Suprapubic skin (tissue), 3 donors: ENCODE measurements at regions not wholly inside any gene's neighbourhood (a gene's known extent, or its start where the extent isn't known, plus 50 kb on each side); places are given as distances from the start of the nearest gene placed in this dataset.

Experiments used
- CTCF ChIP-seq, 2 donors: fragments of 200-600 bp in 1 of 2; fragments of 450-650 bp in 1 of 2; sonication (generic) in 1 of 2; IDR thresholded peaks; one replicate each; pipeline ENCODE4 v1.5.1; 2016 to 2019; ENCODE audit warnings: antibody characterized with exemption in 2 of 2, mild to moderate bottlenecking in 1 of 2, moderate library complexity in 1 of 2
- EP300 ChIP-seq: sonication (generic); formaldehyde crosslinking; IDR thresholded peaks from one replicate; pipeline ENCODE4 v1.6.1; 2017; ENCODE audit warnings: antibody characterized with exemption
- POLR2A ChIP-seq, 2 donors: fragments of 450-650 bp; IDR thresholded peaks; one replicate each; pipeline ENCODE4 v1.6.1; 2017; ENCODE audit warnings: antibody characterized with exemption in 2 of 2, mild to moderate bottlenecking in 2 of 2, moderate library complexity in 2 of 2

GRCh38 chr2:21250673-21251072 lies 126.9 kb downstream of the TDRD15 start:
- no peak for TF ChIP-seq CTCF (IDR thresholded peaks at IDR 0.05)
- no peak for TF ChIP-seq EP300
- no peak for TF ChIP-seq POLR2A (IDR thresholded peaks at IDR 0.05)
